GM21786 (cell line): ENCODE measurements at regions not wholly inside any gene's neighbourhood (a gene's known extent, or its start where the extent isn't known, plus 50 kb on each side); places are given as distances from the start of the nearest gene placed in this dataset.
"Not testable (repeated sequence)": the region's sequence is repeated elsewhere in the genome, so short reads cannot be mapped to it uniquely, and the experiment has no call there.

ENCODE experiments used
- ATAC-seq: cut with Tn5 transposase; IDR thresholded peaks from one replicate; pipeline ENCODE4 v1.9.1; 2021; ENCODE audit not compliant: unreplicated experiment

DNA sequence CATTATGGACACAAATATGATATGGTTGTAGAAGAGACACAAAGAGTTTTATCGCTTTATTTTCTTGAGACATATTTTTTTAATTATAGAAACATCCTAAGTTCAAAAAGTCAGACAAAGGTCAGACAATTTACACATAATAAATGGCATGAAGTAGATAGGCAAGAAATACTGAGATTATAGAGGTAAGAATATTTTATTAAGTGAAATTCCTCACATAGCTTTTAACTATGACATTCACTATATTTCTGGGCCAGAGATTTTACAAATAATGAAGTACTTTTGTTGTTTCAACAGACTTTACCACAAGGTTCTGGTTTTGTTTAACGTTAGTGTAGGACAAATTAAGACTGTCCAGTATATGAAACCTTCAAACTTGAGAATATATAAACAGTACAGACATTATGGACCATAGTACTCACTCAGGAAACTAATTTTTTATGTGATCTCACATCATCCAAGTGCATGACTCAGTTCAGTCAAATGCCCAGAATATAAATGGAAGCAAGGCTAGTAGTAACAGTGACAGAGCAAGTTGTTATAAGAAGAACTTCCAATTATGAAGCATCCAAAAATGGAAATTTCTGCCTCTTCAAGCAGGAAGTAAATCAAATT is 394.8 kb downstream of the KCNJ2 start:
- ATAC-seq = no peak

DNA sequence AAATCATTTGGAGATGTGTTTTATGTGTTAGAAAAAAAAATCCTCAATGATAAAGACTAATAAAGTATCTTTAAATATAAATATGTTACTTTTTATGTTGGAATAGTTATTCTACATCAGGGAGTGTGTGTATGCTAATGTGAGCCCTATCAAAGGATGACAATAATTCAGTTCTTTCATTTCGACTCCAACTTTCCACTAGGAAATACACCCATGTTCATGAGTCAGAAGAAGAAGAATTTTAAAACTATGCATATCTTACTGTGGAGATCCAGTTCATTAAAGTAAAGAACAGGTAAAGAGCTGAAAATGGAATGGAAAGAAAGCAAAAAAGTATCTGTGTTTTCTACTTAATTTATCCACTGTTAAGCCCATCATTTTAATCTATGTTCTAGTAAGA is 399.8 kb downstream of the KCNJ2 start:
- ATAC-seq = no peak

DNA sequence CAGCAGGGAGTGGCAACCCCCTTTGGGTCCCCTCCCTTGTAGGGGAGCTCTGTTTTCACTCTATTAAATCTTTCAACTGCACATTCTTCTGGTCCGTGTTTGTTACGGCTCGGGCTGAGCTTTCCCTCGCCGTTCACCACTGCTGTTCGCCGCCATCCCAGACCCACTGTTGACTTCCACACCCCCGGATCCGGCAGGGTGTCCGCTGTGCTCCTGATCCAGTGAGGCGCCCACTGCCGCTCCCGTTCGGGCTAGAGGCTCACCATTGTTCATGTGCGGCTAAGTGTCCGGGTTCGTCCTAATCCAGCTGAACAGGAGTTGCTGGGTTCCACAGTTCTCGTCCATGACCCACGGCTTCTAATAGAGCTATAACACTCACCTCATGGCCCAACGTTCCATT is 408.1 kb downstream of the KCNJ2 start:
- ATAC-seq = no peak

DNA sequence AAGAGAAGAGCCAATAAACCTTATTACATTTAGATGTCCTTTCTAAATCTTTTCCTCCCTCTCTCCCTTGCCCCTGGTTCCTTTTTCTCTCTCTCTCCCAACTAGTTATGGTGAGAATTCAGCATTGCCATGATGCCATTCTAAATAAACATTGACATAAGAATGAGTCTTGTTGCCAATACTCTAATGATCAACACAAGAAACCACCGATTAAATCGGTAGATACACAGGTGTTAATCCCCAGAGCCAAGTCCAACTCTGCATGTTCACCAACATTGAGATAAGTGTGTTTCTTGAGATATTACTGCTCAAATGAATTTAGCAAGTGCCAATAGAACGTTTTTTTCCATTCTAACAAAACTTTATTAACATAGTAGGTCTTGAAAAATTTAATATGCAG is 412.1 kb downstream of the KCNJ2 start:
- no peak for ATAC-seq

DNA sequence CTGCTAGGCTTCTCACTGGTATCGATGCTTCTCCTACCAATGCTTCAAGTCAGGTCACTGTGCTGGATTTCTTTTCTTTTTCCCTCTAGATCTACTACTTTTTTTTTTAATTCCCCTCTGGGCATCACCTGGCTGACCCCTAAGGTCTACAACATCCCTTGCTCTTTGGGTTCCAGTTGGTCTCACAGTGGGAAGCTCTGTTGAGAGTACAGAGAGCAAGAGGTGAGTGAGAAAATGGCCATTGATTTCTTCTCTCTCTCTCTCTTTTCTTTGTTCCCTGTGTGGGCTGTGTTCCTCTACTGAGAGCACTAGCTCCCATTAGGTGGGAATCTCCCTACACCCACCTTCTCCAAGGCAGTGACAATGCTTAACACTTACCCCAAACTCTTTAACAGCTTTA is 413.4 kb downstream of the KCNJ2 start:
- ATAC-seq = no peak

DNA sequence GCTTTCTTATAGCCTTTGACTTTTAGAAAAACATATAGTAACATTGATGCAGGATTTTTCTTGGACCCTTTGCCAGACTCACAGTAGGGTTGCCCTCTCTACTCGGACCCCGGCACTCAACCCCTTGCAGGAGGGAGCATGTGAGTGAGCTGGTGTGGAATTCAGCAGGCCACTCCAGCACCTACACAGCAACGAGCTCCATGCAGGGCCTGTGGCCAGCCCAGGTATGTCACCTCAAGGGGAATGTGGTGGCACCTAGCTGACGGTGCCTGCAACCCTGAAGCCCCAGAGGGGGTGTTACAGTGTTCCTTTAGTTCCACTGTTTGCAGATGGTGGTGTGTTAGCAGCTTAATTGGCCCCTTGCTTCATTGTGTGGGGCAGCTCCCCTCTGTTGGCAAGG is 414.9 kb downstream of the KCNJ2 start:
- no peak for ATAC-seq

DNA sequence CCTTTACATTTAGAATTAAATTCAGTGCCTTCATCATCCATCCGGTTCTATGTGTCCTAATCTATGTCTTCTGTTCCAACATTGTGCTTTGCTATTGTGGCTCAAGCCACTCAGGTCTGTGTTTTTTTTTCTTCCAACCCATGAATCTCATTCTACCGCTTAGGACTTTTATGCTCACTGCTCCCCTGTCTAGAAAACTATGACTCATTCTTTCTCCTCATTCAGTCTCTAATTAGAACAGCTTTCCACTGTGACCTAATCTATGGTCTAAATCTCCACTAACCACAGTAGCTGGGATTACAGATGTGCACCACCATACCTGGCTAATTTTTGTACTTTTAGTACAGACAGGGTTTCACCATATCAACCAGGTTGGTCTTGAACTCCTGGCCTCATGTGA is 418.7 kb downstream of the KCNJ2 start:
- no peak for ATAC-seq

GRCh38 chr17:70597774-70598173 is 428.4 kb downstream of the KCNJ2 start:
- ATAC-seq = no peak

- ATAC-seq = no peak
Measured at GRCh38 chr17:70599198-70599597, 429.9 kb downstream of the KCNJ2 start.

DNA sequence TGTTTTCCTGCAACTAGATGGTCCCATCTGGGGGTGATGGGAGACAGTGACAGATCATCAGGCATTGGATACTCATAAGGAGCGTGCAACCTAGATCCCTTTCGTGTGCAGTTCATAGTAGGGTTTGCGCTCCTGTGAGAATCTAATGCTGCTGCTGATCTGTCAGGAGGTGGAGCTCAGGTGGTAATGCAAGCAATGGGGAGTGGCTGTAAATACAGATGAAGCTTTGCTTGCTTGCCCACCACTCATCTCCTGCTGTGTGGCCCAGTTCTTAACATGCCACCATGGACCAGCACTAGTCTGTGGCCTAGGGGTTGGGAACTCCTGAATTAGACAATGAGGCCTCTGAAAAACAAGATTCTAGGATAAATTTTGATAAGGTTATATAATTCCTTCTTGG is 430.6 kb downstream of the KCNJ2 start:
- not testable (repeated sequence) for ATAC-seq

GRCh38 chr17:70603226-70603625 is 433.9 kb downstream of the KCNJ2 start:
- no peak for ATAC-seq

- ATAC-seq = no peak
Measured at GRCh38 chr17:70604854-70605253, 435.5 kb downstream of the KCNJ2 start.

DNA sequence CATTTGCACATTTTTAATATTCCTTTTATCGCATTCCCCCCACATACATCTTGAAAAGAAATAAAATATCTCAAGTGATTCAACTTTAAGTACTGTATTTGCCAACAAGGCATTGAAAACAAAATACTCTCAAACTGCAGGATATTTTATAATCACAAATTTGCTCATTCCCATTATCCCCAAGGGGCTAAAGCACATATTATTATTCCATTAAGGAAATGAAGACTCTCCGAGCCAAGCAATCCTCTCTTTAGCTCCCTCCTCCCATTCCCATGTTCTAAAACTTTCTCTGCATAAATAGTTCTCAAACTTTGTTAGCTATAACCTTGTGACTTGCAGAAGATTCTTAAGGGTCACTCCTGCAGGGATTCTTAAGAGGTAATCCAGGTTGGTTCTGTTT is 436.8 kb downstream of the KCNJ2 start:
- ATAC-seq = no peak

- no peak for ATAC-seq
Measured at GRCh38 chr17:70608193-70608592, 438.9 kb downstream of the KCNJ2 start.

- no peak for ATAC-seq
Measured at GRCh38 chr17:70608957-70609356, 439.6 kb downstream of the KCNJ2 start.

DNA sequence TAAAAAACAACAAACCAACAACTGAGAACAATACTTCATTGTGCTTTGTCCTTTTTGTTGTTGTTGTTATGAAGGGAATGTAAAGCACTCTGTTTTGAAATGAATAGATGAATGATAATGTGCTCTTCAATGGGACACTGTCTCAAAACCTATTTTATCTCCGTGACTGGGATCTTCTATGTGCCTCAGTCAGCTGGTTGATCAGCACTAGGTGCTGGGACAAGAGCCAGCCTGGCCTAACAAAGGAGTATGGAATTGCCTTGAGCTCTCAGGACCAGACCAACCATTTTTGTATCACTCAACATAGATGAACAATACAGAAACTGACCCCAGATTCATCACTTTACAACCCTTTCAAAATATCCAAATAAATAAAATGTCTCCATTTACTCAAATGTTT is 440.2 kb downstream of the KCNJ2 start:
- ATAC-seq = no peak

- ATAC-seq = no peak
Measured at GRCh38 chr17:70610161-70610560, 440.8 kb downstream of the KCNJ2 start.

- no peak for ATAC-seq
Measured at GRCh38 chr17:70613681-70614080, 444.3 kb downstream of the KCNJ2 start.

DNA sequence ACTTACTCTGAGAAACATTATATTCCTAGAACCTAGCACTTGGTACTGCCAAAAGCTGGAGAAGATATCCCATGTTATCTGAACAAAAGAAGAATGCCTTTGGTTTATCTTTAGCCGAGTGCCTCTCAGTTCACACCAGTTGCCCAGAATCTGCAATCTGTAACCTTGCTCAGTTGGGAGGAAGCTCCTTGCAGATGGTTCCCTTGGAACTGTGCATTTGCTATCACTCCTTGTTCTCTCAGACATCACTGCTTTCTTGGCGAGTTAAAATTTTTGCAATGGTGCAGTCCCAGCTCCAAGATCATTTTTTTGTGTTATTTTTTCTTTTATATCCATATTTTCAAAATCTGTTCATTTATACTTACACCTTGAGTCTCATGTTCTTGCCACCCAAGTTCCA is 446.5 kb downstream of the KCNJ2 start:
- ATAC-seq = no peak

GRCh38 chr17:70618641-70619040 is 449.3 kb downstream of the KCNJ2 start:
- no peak for ATAC-seq

GRCh38 chr17:70621566-70621965 is 452.2 kb downstream of the KCNJ2 start:
- no peak for ATAC-seq

DNA sequence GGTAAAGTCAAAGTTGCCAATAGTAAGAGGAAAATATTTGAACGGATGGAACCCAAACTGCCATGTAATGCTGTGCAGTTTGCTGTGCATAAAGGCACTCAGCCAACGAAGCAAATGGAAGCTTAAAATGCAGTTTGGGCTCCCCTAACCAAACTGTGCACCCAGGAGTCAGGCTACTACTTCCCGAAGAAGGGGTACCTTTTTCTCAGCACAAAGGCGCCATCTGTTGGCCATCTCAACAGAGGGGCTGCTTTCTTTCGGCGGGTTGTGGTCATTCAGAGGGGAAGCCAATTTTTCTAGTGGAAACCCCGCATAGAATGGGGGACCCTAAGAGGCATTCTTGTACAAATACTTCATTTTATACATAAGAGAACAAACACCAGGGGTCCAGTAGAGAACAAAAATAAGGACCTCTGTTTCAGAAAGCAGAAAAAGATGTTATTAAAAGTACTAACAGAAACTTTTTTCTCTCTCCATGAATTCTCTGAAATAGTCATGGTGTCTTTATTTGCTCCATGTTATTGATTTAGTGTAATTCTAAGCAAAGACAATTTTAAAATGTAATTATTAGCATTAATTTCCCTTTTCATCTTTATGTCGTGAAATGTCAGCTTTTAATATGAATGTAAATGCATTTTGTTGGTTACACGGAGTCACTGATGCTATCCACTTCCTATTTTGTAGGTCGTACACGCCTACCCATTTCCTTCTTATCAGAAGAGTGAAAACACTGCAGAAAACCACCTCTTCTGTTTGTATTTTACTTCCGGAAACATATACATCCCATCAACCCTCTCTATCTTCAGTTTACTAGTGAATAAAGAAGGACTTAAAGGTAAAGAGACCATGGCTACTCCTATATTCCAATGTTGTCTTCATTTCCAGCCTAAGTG is 453.3 kb downstream of the KCNJ2 start:
- no peak for ATAC-seq

DNA sequence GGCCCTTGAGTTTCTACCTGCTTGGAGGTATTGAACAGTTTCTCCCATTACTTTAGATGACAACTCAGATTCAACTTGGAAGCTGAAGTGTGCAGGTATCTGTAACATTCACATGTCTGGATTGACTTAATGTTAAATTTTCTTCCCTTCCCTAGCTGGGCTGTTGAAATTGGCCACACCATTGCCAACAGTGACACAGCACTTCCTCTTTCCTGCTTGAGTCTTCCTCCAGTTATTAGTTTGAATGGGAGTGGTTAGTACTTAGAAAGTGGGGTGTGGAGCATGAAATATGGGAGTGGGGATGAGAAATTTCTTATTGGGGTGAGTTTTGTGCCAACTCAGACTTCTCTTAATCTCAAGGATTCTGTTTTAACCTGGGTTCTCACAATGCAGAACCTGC is 454.9 kb downstream of the KCNJ2 start:
- no peak for ATAC-seq
